ENCODE measurements at regions not wholly inside any gene's neighbourhood (a gene's known extent, or its start where the extent isn't known, plus 50 kb on each side); places are given as distances from the start of the nearest gene placed in this dataset.
"Not testable (repeated sequence)": the region's sequence is repeated elsewhere in the genome, so short reads cannot be mapped to it uniquely, and the experiment has no call there.

DNA sequence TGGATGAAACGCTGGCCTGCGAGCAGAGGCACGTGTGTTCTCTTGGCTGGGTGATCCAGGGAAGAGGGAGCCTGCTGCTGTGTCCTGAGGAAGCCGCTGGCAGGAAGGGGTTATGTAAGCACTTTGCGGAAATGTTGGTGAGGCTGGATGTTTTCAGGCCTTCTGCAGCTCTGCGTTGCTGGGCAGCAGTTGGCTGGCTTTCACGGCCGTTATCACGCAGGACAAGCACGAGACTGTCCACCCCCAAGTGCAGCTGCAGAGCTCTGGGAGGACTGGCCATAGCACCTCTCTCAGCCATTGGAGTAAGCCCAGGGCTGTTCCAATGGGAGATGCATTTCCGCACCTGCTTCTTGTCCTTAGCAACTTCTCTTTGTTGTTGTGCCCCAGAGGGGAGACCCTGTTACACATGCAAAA is 146.9 kb upstream of the SOX21 start:
- no peak overlapping the region for H3K9ac ChIP-seq (ENCODE audit: low read length)
- H3K27me3 ChIP-seq (ENCODE audit: control insufficient read depth, insufficient read depth, low read length) = 0 out of 2 replicates have a peak, but pooled peaks cover 3% of the 10 kb centered on the region
- H3K27ac ChIP-seq (ENCODE audit: low read depth, low read length) = no peak overlapping the region
- no peaks in the 10 kb centered on the region for H3K4me1 ChIP-seq (ENCODE audit: control insufficient read depth, insufficient read depth, low read length)
- no peaks in the 10 kb centered on the region for H3K9me3 ChIP-seq (ENCODE audit: control insufficient read depth, insufficient read depth, low read depth, low read length)
- H3K36me3 ChIP-seq (ENCODE audit: control insufficient read depth, insufficient read depth, low read length) = no peaks in the 10 kb centered on the region
- H3K4me3 ChIP-seq (ENCODE audit: low read depth, low read length) = no peak overlapping the region

DNA sequence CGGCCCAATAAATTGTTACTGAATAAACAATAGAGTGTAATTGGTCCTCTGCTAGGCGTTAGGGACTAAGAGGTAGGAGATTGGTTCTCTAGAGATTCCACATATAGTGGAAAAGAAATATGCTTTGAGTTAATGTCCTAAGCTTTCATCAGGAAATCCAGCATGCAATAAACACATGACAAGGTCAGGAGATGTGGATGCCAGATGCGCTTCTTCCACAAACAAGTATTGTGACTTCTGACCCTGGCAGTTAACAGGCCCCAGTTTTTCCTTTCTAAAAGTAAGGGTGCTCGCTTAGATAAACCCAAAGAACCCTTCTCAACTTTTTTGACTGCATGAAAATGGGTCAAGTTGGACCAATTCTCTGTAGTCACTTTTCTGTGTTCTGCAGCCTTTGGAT is 146.5 kb upstream of the SOX21 start:
- no peaks in the 10 kb centered on the region for H3K9me3 ChIP-seq (ENCODE audit: control insufficient read depth, insufficient read depth, low read depth, low read length)
- no peaks in the 10 kb centered on the region for H3K36me3 ChIP-seq (ENCODE audit: control insufficient read depth, insufficient read depth, low read length)
- no peak overlapping the region for H3K27ac ChIP-seq (ENCODE audit: low read depth, low read length)
- H3K4me1 ChIP-seq (ENCODE audit: control insufficient read depth, insufficient read depth, low read length) = no peaks in the 10 kb centered on the region
- H3K4me3 ChIP-seq (ENCODE audit: low read depth, low read length) = no peak overlapping the region
- H3K27me3 ChIP-seq (ENCODE audit: control insufficient read depth, insufficient read depth, low read length) = 0 out of 2 replicates have a peak, but pooled peaks cover 3% of the 10 kb centered on the region
- H3K9ac ChIP-seq (ENCODE audit: low read length) = no peak overlapping the region

DNA sequence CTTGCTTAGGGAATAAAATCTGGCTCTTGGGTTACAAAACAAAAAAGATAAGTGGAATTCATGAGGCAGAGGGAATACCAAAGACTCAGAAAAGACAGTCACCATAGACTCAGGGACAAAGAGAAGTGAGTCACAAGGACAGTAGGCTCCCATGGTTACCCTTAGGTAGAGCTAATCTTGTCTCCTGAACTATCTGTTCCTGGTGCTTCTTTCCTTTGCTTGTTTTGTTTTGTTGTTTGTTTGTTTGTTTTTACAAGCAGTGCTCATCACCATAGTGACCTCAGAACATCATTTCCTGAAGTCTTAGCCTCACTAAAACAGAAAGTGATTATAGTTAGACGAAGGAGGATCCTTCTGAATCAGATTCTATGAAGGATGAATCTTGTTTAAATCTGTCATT is 142.3 kb upstream of the SOX21 start:
- Histone ChIP-seq H3K9me3 (ENCODE audit: control insufficient read depth, insufficient read depth, low read depth, low read length) (no peaks in the 10 kb centered on the region), H3K36me3 (ENCODE audit: control insufficient read depth, insufficient read depth, low read length) (no peaks in the 10 kb centered on the region), H3K9ac (ENCODE audit: low read length) (no peak overlapping the region), H3K4me3 (ENCODE audit: low read depth, low read length) (no peak overlapping the region), H3K4me1 (ENCODE audit: control insufficient read depth, insufficient read depth, low read length) (no peaks in the 10 kb centered on the region), H3K27ac (ENCODE audit: low read depth, low read length) (no peak overlapping the region), H3K27me3 (ENCODE audit: control insufficient read depth, insufficient read depth, low read length) (no peaks in the 10 kb centered on the region)

DNA sequence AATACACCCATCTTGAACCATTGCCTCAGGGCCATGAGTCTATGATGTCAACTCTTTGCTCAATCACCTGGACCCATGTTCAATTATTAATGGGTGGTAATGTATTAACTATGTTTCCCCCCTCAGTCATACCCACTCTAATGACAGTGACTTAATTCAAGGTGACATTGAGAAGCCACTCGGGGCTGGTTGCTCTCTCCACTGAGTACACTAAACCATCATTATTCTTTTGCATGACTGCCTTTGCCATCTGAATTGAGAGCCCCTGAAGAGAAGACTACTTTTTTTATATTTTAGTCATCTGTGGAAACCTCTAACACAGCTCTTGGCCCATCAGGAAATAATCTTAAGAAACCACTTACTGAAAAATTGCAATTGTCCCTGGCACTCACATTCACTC is 139.2 kb upstream of the SOX21 start:
- no peak overlapping the region for H3K27ac ChIP-seq (ENCODE audit: low read depth, low read length)
- H3K36me3 ChIP-seq (ENCODE audit: control insufficient read depth, insufficient read depth, low read length) = no peaks in the 10 kb centered on the region
- no peaks in the 10 kb centered on the region for H3K9me3 ChIP-seq (ENCODE audit: control insufficient read depth, insufficient read depth, low read depth, low read length)
- no peaks in the 10 kb centered on the region for H3K4me1 ChIP-seq (ENCODE audit: control insufficient read depth, insufficient read depth, low read length)
- H3K4me3 ChIP-seq (ENCODE audit: low read depth, low read length) = no peak overlapping the region
- no peak overlapping the region for H3K9ac ChIP-seq (ENCODE audit: low read length)
- H3K27me3 ChIP-seq (ENCODE audit: control insufficient read depth, insufficient read depth, low read length) = no peaks in the 10 kb centered on the region

DNA sequence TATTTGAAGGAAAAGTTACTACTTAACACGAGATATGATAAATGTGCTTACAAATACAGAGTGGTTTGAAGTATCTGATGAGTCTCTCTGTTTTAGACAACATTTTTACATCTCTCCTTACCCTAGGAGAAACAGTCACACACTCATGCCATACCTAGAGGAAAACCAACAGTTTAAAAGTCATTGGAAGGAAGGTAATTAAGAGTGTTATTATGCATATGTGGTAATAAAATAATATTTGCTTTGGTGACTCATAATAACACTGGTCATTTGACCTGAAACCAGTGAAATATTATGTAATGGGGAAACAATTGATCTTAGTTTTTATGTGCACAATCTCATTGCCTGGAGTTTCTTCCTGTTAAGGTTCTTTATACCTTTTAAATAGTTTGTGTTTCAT is 136.9 kb upstream of the SOX21 start:
- no peaks in the 10 kb centered on the region for H3K36me3 ChIP-seq (ENCODE audit: control insufficient read depth, insufficient read depth, low read length)
- no peaks in the 10 kb centered on the region for H3K9me3 ChIP-seq (ENCODE audit: control insufficient read depth, insufficient read depth, low read depth, low read length)
- H3K27me3 ChIP-seq (ENCODE audit: control insufficient read depth, insufficient read depth, low read length) = no peaks in the 10 kb centered on the region
- no peak overlapping the region for H3K27ac ChIP-seq (ENCODE audit: low read depth, low read length)
- no peak overlapping the region for H3K4me3 ChIP-seq (ENCODE audit: low read depth, low read length)
- H3K9ac ChIP-seq (ENCODE audit: low read length) = no peak overlapping the region
- H3K4me1 ChIP-seq (ENCODE audit: control insufficient read depth, insufficient read depth, low read length) = no peaks in the 10 kb centered on the region

DNA sequence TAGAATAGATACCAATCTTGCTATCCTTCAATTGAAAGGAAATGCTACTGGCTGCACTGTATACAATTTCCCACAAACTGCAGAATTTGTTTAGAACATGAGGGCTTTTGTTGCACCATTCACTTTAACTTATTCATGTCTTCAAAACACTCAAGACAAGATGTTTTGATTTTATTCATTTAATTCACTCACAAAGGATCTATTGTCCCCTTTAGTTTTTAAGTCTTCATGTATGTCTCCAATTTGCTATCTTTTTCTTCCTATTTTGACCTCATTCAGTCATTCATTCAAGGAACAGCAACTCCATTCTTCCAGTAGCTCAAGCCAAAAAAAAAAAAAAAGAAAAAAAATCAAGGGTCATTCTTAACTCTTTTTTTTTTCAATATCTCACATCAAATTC is 130.6 kb upstream of the SOX21 start:
- Histone ChIP-seq H3K27me3 (ENCODE audit: control insufficient read depth, insufficient read depth, low read length) (no peaks in the 10 kb centered on the region), H3K9ac (ENCODE audit: low read length) (no peak overlapping the region), H3K36me3 (ENCODE audit: control insufficient read depth, insufficient read depth, low read length) (no peaks in the 10 kb centered on the region), H3K9me3 (ENCODE audit: control insufficient read depth, insufficient read depth, low read depth, low read length) (no peaks in the 10 kb centered on the region), H3K27ac (ENCODE audit: low read depth, low read length) (no peak overlapping the region), H3K4me3 (ENCODE audit: low read depth, low read length) (no peak overlapping the region), H3K4me1 (ENCODE audit: control insufficient read depth, insufficient read depth, low read length) (no peaks in the 10 kb centered on the region)

DNA sequence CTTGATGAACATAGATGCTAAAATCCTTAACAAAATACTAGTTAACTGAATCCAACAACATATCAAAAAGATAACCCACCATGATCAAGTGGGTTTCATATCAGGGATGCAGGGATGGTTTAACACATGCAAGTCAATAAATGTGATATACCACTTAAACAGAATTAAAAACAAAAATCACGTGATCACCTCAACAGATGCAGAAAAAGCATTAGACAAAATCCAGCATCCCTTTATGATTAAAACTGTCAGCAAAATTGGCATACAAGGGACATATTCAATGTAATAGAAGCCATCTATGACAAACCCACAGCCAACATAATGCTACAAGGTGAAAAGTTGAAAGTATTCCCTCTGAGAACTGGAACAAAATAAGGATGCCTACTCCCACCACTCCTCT is 124.7 kb upstream of the SOX21 start:
- not testable (repeated sequence) for H3K27ac ChIP-seq (ENCODE audit: low read depth, low read length); H3K9me3 ChIP-seq (ENCODE audit: control insufficient read depth, insufficient read depth, low read depth, low read length); H3K36me3 ChIP-seq (ENCODE audit: control insufficient read depth, insufficient read depth, low read length); H3K27me3 ChIP-seq (ENCODE audit: control insufficient read depth, insufficient read depth, low read length); H3K4me3 ChIP-seq (ENCODE audit: low read depth, low read length); H3K9ac ChIP-seq (ENCODE audit: low read length); H3K4me1 ChIP-seq (ENCODE audit: control insufficient read depth, insufficient read depth, low read length)

DNA sequence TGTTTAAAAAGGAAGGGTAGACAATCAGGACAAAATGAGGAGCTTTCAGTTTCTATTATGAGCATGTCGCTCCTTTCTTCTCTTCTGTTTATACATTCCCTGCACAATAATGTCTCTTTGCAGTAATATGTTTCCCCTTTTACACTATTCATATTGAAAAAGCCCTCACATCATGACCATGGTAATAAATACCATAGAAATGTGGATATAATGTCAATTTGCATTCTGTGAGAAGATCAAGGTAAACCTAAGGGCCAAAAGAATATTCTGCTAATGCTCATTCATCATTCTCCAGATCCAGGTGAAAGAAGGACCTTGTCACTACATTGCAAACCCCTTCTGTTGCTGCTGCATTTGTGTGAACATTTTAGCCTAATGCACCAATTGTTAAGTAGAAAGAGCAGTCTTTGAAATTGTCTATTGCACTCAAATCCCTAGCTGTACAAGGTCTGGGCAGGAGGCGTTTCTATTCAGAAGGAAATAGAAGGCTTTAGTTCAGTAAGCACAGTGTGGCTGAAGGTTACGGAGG is 117.6 kb upstream of the SOX21 start:
- no peaks in the 10 kb centered on the region for H3K9me3 ChIP-seq (ENCODE audit: control insufficient read depth, insufficient read depth, low read depth, low read length)
- no peak overlapping the region for H3K4me3 ChIP-seq (ENCODE audit: low read depth, low read length)
- no peak overlapping the region for H3K27ac ChIP-seq (ENCODE audit: low read depth, low read length)
- no peaks in the 10 kb centered on the region for H3K27me3 ChIP-seq (ENCODE audit: control insufficient read depth, insufficient read depth, low read length)
- H3K36me3 ChIP-seq (ENCODE audit: control insufficient read depth, insufficient read depth, low read length) = no peaks in the 10 kb centered on the region
- peaks cover 17% of the 10 kb centered on the region for H3K4me1 ChIP-seq (ENCODE audit: control insufficient read depth, insufficient read depth, low read length)
- H3K9ac ChIP-seq (ENCODE audit: low read length) = no peak overlapping the region

DNA sequence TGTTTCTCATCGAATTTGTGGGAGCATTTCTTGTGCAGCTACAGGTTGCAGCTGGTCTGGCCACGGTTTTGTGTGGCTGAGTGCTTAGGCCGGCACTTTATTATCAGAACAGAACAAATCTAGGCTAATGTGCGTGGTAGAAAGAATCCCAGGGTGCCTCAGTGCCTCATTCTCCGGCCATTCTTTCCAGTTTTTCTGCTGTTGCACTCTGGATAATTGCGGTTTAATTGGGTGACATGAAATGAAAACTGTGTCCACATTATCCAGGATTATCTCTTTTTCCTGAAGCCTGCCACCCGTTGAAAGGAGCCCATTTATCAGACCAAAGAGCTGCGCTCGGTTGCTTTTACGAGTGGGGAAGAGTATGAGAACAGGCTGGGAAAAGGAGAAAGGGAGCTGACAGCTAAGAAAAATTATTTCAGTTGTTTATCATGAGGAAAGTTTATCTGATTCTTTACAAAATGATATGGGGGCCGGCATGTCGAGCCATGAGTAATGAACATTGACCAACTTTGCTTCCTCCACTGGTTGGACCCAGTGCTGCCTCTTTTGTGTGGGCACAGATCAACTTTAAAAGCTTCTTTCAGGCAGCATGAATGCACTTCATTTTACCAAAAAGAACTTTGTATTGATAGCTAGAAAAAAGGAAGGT is 117.0 kb upstream of the SOX21 start:
- H3K27ac ChIP-seq (ENCODE audit: low read depth, low read length) = no peak overlapping the region
- H3K4me3 ChIP-seq (ENCODE audit: low read depth, low read length) = no peak overlapping the region
- H3K9ac ChIP-seq (ENCODE audit: low read length) = no peak overlapping the region
- no peaks in the 10 kb centered on the region for H3K27me3 ChIP-seq (ENCODE audit: control insufficient read depth, insufficient read depth, low read length)
- no peaks in the 10 kb centered on the region for H3K36me3 ChIP-seq (ENCODE audit: control insufficient read depth, insufficient read depth, low read length)
- no peaks in the 10 kb centered on the region for H3K9me3 ChIP-seq (ENCODE audit: control insufficient read depth, insufficient read depth, low read depth, low read length)
- H3K4me1 ChIP-seq (ENCODE audit: control insufficient read depth, insufficient read depth, low read length) = peaks cover 17% of the 10 kb centered on the region

DNA sequence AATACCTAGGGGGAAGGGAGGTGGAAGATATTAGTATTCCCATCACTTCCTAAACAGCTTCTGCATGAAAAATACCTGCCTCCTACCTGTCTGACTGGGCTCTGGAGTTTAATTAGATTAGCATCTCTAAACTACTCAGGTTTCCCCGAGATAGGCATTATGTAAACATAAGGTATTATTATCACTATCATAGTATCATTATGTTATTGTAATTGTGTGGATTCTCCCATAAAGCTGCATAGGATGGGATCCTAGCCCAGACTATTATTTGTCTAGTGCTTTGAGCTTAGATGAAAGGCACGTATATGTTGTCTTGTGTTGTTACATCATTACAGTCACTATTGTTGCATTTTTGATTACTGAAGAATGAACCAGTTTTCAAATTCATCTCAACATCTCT is 115.2 kb upstream of the SOX21 start:
- Histone ChIP-seq H3K27ac (ENCODE audit: low read depth, low read length) (no peak overlapping the region), H3K9ac (ENCODE audit: low read length) (no peak overlapping the region), H3K36me3 (ENCODE audit: control insufficient read depth, insufficient read depth, low read length) (no peaks in the 10 kb centered on the region), H3K27me3 (ENCODE audit: control insufficient read depth, insufficient read depth, low read length) (no peaks in the 10 kb centered on the region), H3K9me3 (ENCODE audit: control insufficient read depth, insufficient read depth, low read depth, low read length) (no peaks in the 10 kb centered on the region), H3K4me1 (ENCODE audit: control insufficient read depth, insufficient read depth, low read length) (peaks cover 26% of the 10 kb centered on the region), H3K4me3 (ENCODE audit: low read depth, low read length) (no peak overlapping the region)

DNA sequence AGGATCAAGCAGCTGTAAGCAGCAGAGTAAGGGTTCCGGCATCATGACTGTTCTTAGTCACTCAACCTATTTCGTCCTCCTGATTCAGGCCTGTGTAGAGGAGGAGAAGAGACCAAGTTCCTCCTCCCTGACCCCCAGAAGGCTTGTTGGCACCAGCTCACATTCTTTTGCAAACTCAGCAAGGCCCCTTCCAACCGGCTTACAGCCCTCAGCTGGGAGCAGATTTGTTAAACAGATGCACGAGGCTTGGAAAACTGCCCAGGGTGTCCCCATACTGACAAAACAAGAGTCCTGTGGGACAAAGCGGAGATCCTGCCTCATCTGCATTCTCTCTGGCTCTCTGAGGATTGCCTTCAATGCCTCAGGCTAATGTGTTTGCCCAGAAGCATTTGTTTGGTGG is 113.2 kb upstream of the SOX21 start:
- Histone ChIP-seq H3K4me1 (ENCODE audit: control insufficient read depth, insufficient read depth, low read length) (peaks cover 30% of the 10 kb centered on the region), H3K27me3 (ENCODE audit: control insufficient read depth, insufficient read depth, low read length) (no peaks in the 10 kb centered on the region), H3K9ac (ENCODE audit: low read length) (no peak overlapping the region), H3K36me3 (ENCODE audit: control insufficient read depth, insufficient read depth, low read length) (no peaks in the 10 kb centered on the region), H3K9me3 (ENCODE audit: control insufficient read depth, insufficient read depth, low read depth, low read length) (no peaks in the 10 kb centered on the region), H3K4me3 (ENCODE audit: low read depth, low read length) (0 out of 2 replicates have a peak overlapping the region, but pooled peaks have one; percentile 16), H3K27ac (ENCODE audit: low read depth, low read length) (no peak overlapping the region)

Data from HUES6 (cell line).